NT2/D1 (cell line): ENCODE measurements at regions not wholly inside any gene's neighbourhood (a gene's known extent, or its start where the extent isn't known, plus 50 kb on each side); places are given as distances from the start of the nearest gene placed in this dataset.
A peak's percentile ranks its signal among the peaks of the same experiment; 100 is the strongest.

ENCODE experiments used
- DNase-seq: peaks from one replicate; pipeline ENCODE4 v3.0.0-alpha.2; 2011; ENCODE audit warnings: low read depth, low spot score
- H3K27me3 ChIP-seq: 2 replicates; pipeline ENCODE4 v1.6.0; 2011; ENCODE audit warnings: mild to moderate bottlenecking; ENCODE audit not compliant: insufficient read length, insufficient read depth
- H3K36me3 ChIP-seq: 2 replicates; pipeline ENCODE4 v1.6.1; 2011; ENCODE audit warnings: mild to moderate bottlenecking, low read length, mixed read lengths; ENCODE audit not compliant: insufficient read depth, insufficient read length
- H3K4me1 ChIP-seq: 2 replicates; pipeline ENCODE4 v1.5.1; 2011; ENCODE audit not compliant: insufficient read depth, insufficient read length
- H3K4me3 ChIP-seq: 2 replicates; pipeline ENCODE4 v1.5.1; 2011; ENCODE audit warnings: low read depth; ENCODE audit not compliant: insufficient read length
- H3K9ac ChIP-seq: 2 replicates; pipeline ENCODE4 v1.6.0; 2011; ENCODE audit warnings: low read depth; ENCODE audit not compliant: insufficient read length
- H3K9me3 ChIP-seq: 2 replicates; pipeline ENCODE4 v1.5.1; 2011; ENCODE audit warnings: mild to moderate bottlenecking, low read length; ENCODE audit not compliant: insufficient read depth
- SUZ12 ChIP-seq: IDR thresholded peaks from 2 replicates; pipeline ENCODE4 v1.6.1; 2011; ENCODE audit not compliant: insufficient read length, insufficient read depth; ENCODE audit errors: extremely low read depth
- YY1 ChIP-seq: IDR thresholded peaks from 2 replicates; pipeline ENCODE4 v1.6.1; 2011; ENCODE audit not compliant: insufficient read length, insufficient read depth
- ZNF274 ChIP-seq: IDR thresholded peaks from 2 replicates; pipeline ENCODE4 v1.6.1; 2011; ENCODE audit warnings: mild to moderate bottlenecking, low read depth, low read length

DNA sequence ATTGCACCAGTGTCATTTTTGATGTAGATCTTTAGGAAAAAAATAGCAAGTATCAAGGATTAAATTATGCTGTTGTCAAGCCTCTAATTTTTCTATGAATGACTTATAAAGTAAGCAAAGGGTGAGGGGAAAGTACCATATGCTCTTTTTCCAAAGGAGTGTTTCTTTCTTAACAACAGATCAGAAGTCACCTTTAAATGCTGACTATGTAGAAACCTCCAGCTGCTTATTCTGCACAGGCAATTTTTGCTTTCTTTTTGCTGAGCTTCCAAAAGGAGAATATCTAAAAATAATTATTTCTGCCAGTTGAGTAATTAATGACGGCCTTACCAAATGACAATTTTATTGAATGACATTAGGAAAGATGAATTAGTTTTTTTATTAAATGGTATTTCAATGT, 390.6 kb upstream of the MANEA start:
- TF ChIP-seq SUZ12 (no peak), ZNF274 (no peak), YY1 (no peak)
- Histone ChIP-seq H3K4me3 (no peak overlapping the region), H3K4me1 (no peaks in the 10 kb centered on the region), H3K9me3 (no peaks in the 10 kb centered on the region), H3K27me3 (no peaks in the 10 kb centered on the region), H3K36me3 (no peaks in the 10 kb centered on the region), H3K9ac (no peak overlapping the region)
- no peak for DNase-seq

DNA sequence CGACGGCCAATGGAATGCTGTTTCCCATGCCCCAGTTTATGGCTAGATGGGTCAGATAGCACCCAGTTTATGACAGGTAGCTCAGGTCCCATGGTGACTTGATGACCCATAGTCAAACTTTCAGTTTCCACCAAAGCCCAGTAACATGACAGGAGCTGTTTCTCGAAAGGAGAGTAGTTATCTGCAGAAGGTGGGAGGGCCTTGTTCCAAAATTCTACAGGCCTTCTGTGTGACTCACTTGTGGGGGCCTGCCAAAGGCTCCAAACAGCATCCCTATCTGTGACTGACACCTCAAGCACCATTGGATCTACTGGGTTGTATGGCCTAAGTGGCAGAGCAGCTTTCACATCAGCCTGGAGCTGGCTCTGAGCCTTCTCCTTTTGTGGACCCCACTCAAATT, 379.7 kb upstream of the MANEA start:
- Histone ChIP-seq H3K9ac (no peak overlapping the region), H3K4me3 (no peak overlapping the region), H3K27me3 (no peaks in the 10 kb centered on the region), H3K4me1 (no peaks in the 10 kb centered on the region), H3K9me3 (no peaks in the 10 kb centered on the region), H3K36me3 (no peaks in the 10 kb centered on the region)
- TF ChIP-seq YY1 (no peak), ZNF274 (no peak), SUZ12 (no peak)
- DNase-seq: no peak

DNA sequence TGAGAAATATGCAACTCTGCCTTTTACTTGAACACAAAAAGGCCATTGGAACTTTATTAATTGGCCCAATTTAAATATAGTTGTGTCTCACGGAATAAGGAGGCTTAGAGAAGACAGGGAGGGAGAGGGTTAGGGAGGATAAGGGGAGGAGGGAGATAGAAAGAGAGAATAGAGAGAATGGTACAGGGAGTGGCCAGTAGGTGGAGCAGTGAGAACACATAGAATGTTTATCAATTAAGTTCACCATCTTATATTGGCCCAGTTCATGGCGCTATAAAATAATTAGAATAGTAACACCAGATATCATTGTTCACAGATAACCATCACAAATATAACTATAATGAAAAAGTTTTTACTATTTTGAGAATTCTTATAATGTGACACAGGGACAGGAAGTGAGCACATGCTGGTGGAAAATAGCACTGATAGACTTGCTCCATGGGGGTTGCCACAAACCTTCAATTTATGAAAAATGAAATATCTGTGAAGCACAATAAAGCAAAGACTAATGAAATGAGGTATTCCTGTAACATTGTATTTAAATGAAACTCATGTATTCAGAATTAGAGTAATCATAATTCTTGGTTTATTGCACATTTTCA, 374.1 kb upstream of the MANEA start:
- no peaks in the 10 kb centered on the region for H3K4me1 ChIP-seq
- no peaks in the 10 kb centered on the region for H3K36me3 ChIP-seq
- DNase-seq: peak; percentile 28
- no peaks in the 10 kb centered on the region for H3K9me3 ChIP-seq
- no peak for TF ChIP-seq ZNF274
- no peak for TF ChIP-seq SUZ12
- no peak for TF ChIP-seq YY1
- no peaks in the 10 kb centered on the region for H3K27me3 ChIP-seq
- H3K9ac ChIP-seq: no peak overlapping the region
- H3K4me3 ChIP-seq: no peak overlapping the region

DNA sequence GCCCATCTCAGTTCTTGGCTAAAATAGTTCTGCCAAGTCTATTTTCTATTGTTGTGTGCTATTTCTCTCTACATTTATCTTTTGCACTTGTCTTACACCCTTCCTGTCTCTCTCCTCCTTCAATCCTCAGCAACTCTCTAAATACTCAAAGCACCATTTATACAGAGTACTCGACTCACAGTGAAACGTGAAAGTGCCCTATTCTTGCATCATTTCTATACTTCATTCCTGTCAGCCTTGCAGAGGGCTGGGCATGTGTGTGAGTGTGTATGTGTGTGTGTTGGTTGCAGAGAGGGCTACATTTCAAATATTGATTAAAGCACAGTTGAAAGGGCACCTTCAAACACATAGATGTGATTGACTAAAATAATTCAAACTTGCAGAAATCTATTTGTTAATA, 373.2 kb upstream of the MANEA start:
- H3K36me3 ChIP-seq: no peaks in the 10 kb centered on the region
- H3K9ac ChIP-seq: no peak overlapping the region
- TF ChIP-seq ZNF274 (no peak), SUZ12 (no peak), YY1 (no peak)
- H3K4me1 ChIP-seq: no peaks in the 10 kb centered on the region
- no peaks in the 10 kb centered on the region for H3K27me3 ChIP-seq
- no peak overlapping the region for H3K4me3 ChIP-seq
- H3K9me3 ChIP-seq: no peaks in the 10 kb centered on the region
- no peak for DNase-seq

DNA sequence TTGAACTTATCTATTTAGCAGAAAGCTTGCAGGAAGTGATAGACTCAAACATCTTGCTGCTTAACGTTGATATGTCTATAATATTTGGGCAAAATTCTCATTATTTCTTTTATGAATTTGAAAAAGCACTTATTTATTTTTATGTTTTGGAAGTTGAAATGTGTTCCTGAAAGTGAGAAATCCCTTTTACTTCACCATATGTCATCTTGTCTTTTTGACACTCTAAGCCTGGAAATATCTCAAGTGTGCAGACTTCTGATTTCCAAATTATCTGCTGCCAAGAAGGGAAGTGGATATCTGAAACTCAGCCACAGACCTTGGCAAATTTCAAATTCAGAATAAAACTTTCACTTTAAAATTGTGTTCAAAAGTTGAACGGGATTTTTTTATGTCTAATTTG, 368.7 kb upstream of the MANEA start:
- Histone ChIP-seq H3K4me3 (no peak overlapping the region), H3K36me3 (no peaks in the 10 kb centered on the region), H3K4me1 (no peaks in the 10 kb centered on the region), H3K9ac (no peak overlapping the region), H3K9me3 (no peaks in the 10 kb centered on the region), H3K27me3 (no peaks in the 10 kb centered on the region)
- TF ChIP-seq YY1: no peak
- no peak for TF ChIP-seq ZNF274
- no peak for TF ChIP-seq SUZ12
- DNase-seq: no peak

DNA sequence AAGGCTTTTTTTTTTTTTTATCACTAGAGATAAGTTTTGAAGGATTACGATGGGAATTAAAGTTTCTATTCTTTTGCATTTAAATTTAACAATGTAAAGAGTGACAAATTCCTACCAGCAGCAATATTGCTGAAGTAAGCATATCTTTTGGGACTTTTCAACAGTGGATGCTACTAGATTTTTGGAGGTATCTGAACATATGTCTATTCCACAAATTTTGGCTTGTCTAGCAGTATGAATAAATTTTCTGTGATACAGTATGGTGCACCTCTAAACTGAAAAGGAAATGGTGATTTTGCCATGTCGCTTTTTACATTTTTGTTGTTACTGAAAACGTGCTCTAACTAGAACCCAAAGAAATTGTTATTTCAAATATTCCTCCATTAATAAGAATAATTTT, 368.3 kb upstream of the MANEA start:
- Histone ChIP-seq H3K36me3 (no peaks in the 10 kb centered on the region), H3K9me3 (no peaks in the 10 kb centered on the region), H3K4me1 (no peaks in the 10 kb centered on the region), H3K4me3 (no peak overlapping the region), H3K9ac (no peak overlapping the region), H3K27me3 (no peaks in the 10 kb centered on the region)
- no peak for DNase-seq
- no peak for TF ChIP-seq YY1

DNA sequence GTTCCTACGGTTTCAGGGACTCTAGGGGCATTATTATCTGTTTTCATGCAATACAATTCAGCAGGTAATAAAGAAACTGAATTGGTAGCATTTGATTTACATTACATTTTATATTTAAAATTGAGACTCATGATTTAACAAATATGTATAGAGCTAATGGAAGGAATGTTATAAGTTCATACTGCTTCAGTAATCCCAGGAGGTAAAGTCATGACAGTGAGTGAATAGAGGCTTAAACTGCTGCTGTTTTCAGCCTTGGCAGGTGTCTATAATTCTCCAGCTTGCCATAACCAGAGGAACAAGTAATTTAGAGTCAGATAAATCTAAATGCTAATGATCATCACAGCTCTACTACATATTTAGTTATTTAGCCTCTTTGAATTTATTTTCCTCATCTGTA, 360.8 kb upstream of the MANEA start:
- no peak for DNase-seq
- Histone ChIP-seq H3K9me3 (no peaks in the 10 kb centered on the region), H3K36me3 (no peaks in the 10 kb centered on the region), H3K9ac (no peak overlapping the region), H3K4me3 (no peak overlapping the region), H3K4me1 (no peaks in the 10 kb centered on the region), H3K27me3 (no peaks in the 10 kb centered on the region)
- TF ChIP-seq YY1 (no peak), ZNF274 (no peak), SUZ12 (no peak)

DNA sequence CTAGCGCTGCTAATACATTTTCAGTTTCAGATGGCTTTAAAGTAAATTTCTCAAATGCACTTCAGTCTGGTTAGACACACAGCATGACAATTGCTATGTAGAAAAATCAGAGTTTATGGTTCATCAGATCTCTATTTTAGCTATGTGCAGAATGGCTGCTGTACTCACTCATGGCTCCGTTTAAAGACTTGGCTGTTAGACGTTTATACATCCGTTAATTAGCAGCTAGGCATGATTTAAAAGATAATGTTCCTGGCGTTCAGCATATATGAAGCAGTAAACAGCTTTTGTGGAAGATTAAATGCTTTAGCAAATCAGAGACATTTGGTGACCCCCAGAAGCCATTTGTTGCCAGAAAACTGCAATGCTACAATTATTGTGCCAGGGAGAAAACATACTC, 350.0 kb upstream of the MANEA start:
- no peak overlapping the region for H3K9ac ChIP-seq
- no peaks in the 10 kb centered on the region for H3K4me1 ChIP-seq
- H3K27me3 ChIP-seq: no peaks in the 10 kb centered on the region
- H3K36me3 ChIP-seq: no peaks in the 10 kb centered on the region
- H3K4me3 ChIP-seq: no peak overlapping the region
- TF ChIP-seq YY1 (no peak), SUZ12 (no peak), ZNF274 (no peak)
- no peak for DNase-seq
- H3K9me3 ChIP-seq: no peaks in the 10 kb centered on the region
